ENCODE measurements at regions not wholly inside any gene's neighbourhood (a gene's known extent, or its start where the extent isn't known, plus 50 kb on each side); places are given as distances from the start of the nearest gene placed in this dataset.

- no peak for DNase-seq (ENCODE audit: low read depth, low spot score)
Observed at GRCh38 chr2:122389694-122390093, 634.2 kb downstream of the TSN start.

GRCh38 chr2:122390406-122390805 is 635.0 kb downstream of the TSN start:
- DNase-seq (ENCODE audit: low read depth, low spot score) = no peak

- no peak for DNase-seq (ENCODE audit: low read depth, low spot score)
Observed at GRCh38 chr2:122391726-122392125, 636.3 kb downstream of the TSN start.

- no peak for DNase-seq (ENCODE audit: low read depth, low spot score)
Observed at GRCh38 chr2:122395687-122396086, 640.2 kb downstream of the TSN start.

GRCh38 chr2:122411231-122411630 is 655.8 kb downstream of the TSN start:
- no peak for DNase-seq (ENCODE audit: low read depth, low spot score)

GRCh38 chr2:122412360-122412759 is 656.9 kb downstream of the TSN start:
- DNase-seq (ENCODE audit: low read depth, low spot score) = no peak

GRCh38 chr2:122414902-122415301 is 659.5 kb downstream of the TSN start:
- no peak for DNase-seq (ENCODE audit: low read depth, low spot score)

GRCh38 chr2:122417114-122417513 is 661.7 kb downstream of the TSN start:
- DNase-seq (ENCODE audit: low read depth, low spot score) = no peak

GRCh38 chr2:122421775-122422174 is 666.3 kb downstream of the TSN start:
- no peak for DNase-seq (ENCODE audit: low read depth, low spot score)

- DNase-seq (ENCODE audit: low read depth, low spot score) = no peak
Observed at GRCh38 chr2:122422384-122422991, 667.0 kb downstream of the TSN start.

- no peak for DNase-seq (ENCODE audit: low read depth, low spot score)
Observed at GRCh38 chr2:122423934-122424333, 668.5 kb downstream of the TSN start.

- DNase-seq (ENCODE audit: low read depth, low spot score) = no peak
Observed at GRCh38 chr2:122433123-122433754, 677.8 kb downstream of the TSN start.

- no peak for DNase-seq (ENCODE audit: low read depth, low spot score)
Observed at GRCh38 chr2:122445003-122445402, 689.6 kb downstream of the TSN start.

GRCh38 chr2:122446761-122447160 is 691.3 kb downstream of the TSN start:
- DNase-seq (ENCODE audit: low read depth, low spot score) = no peak

- no peak for DNase-seq (ENCODE audit: low read depth, low spot score)
Observed at GRCh38 chr2:122447237-122447636, 691.8 kb downstream of the TSN start.

- DNase-seq (ENCODE audit: low read depth, low spot score) = no peak
Observed at GRCh38 chr2:122451040-122451439, 695.6 kb downstream of the TSN start.

- DNase-seq (ENCODE audit: low read depth, low spot score) = no peak
Observed at GRCh38 chr2:122451697-122452096, 696.2 kb downstream of the TSN start.

GRCh38 chr2:122469147-122469546 is 713.7 kb downstream of the TSN start:
- no peak for DNase-seq (ENCODE audit: low read depth, low spot score)

- no peak for DNase-seq (ENCODE audit: low read depth, low spot score)
Observed at GRCh38 chr2:122471753-122472152, 716.3 kb downstream of the TSN start.

- no peak for DNase-seq (ENCODE audit: low read depth, low spot score)
Observed at GRCh38 chr2:122478117-122478516, 722.7 kb downstream of the TSN start.

GRCh38 chr2:122478771-122479170 is 723.3 kb downstream of the TSN start:
- no peak for DNase-seq (ENCODE audit: low read depth, low spot score)

GRCh38 chr2:122480501-122481243 is 725.2 kb downstream of the TSN start:
- DNase-seq (ENCODE audit: low read depth, low spot score) = no peak

- DNase-seq (ENCODE audit: low read depth, low spot score) = no peak
Observed at GRCh38 chr2:122481244-122481622, 725.8 kb downstream of the TSN start.

Measured in smooth muscle cell of the brain vasculature (primary cell).